ENCODE measurements at regions not wholly inside any gene's neighbourhood (a gene's known extent, or its start where the extent isn't known, plus 50 kb on each side); places are given as distances from the start of the nearest gene placed in this dataset.
"Not testable (repeated sequence)": the region's sequence is repeated elsewhere in the genome, so short reads cannot be mapped to it uniquely, and the experiment has no call there.

- no peak overlapping the region for H3K27ac Mint-ChIP-seq
- H3K4me1 Mint-ChIP-seq = no peaks in the 10 kb centered on the region
- peaks cover 14% of the 10 kb centered on the region for H3K27me3 Mint-ChIP-seq
- ATAC-seq = no peak
- H3K9me3 Mint-ChIP-seq = no peaks in the 10 kb centered on the region
- DNase-seq = no peak
- H3K4me3 Mint-ChIP-seq = no peak overlapping the region
These were observed 155.8 kb upstream of the APC start for GRCh38 chr5:112581811-112582320.

- Mint-ChIP-seq H3K4me1 (no peaks in the 10 kb centered on the region), H3K27ac (no peak overlapping the region), H3K4me3 (no peak overlapping the region), H3K27me3 (peaks cover 25% of the 10 kb centered on the region), H3K9me3 (no peaks in the 10 kb centered on the region)
- DNase-seq = no peak
- ATAC-seq = no peak
These were observed 154.5 kb upstream of the APC start for GRCh38 chr5:112583166-112583565.

GRCh38 chr5:112584781-112585180 is 152.9 kb upstream of the APC start:
- Mint-ChIP-seq H3K4me1 (no peaks in the 10 kb centered on the region), H3K27ac (no peak overlapping the region), H3K27me3 (peaks cover 25% of the 10 kb centered on the region), H3K9me3 (no peaks in the 10 kb centered on the region), H3K4me3 (no peak overlapping the region)
- no peak for DNase-seq
- ATAC-seq = no peak

- DNase-seq (no peak), ATAC-seq (no peak)
- Mint-ChIP-seq H3K4me3 (no peak overlapping the region), H3K27ac (no peak overlapping the region), H3K27me3 (peaks cover 25% of the 10 kb centered on the region), H3K4me1 (no peaks in the 10 kb centered on the region), H3K9me3 (no peaks in the 10 kb centered on the region)
These were observed 151.1 kb upstream of the APC start for GRCh38 chr5:112586596-112587062.

GRCh38 chr5:112590858-112591257 is 146.8 kb upstream of the APC start:
- H3K4me1 Mint-ChIP-seq, H3K27ac Mint-ChIP-seq: not testable (repeated sequence)

GRCh38 chr5:112594095-112594850 is 143.4 kb upstream of the APC start:
- no peak overlapping the region for H3K4me3 Mint-ChIP-seq
- peaks cover 20% of the 10 kb centered on the region for H3K27me3 Mint-ChIP-seq
- ATAC-seq (no peak), DNase-seq (no peak)
- no peaks in the 10 kb centered on the region for H3K4me1 Mint-ChIP-seq
- no peak overlapping the region for H3K27ac Mint-ChIP-seq
- no peaks in the 10 kb centered on the region for H3K9me3 Mint-ChIP-seq

More at GRCh38 chr5:112590858-112591257, 146.8 kb upstream of the APC start:
- not testable (repeated sequence) for H3K9me3 Mint-ChIP-seq, DNase-seq, H3K4me3 Mint-ChIP-seq, ATAC-seq
- peaks cover 15% of the 10 kb centered on the region for H3K27me3 Mint-ChIP-seq

GRCh38 chr5:112594941-112595340 is 142.7 kb upstream of the APC start:
- H3K27ac Mint-ChIP-seq = no peak overlapping the region
- no peaks in the 10 kb centered on the region for H3K9me3 Mint-ChIP-seq
- peaks cover 21% of the 10 kb centered on the region for H3K27me3 Mint-ChIP-seq
- no peak overlapping the region for H3K4me3 Mint-ChIP-seq
- no peaks in the 10 kb centered on the region for H3K4me1 Mint-ChIP-seq
- DNase-seq (no peak), ATAC-seq (peak; percentile 26)

- Mint-ChIP-seq H3K9me3 (no peaks in the 10 kb centered on the region), H3K27ac (no peak overlapping the region), H3K27me3 (peaks cover 29% of the 10 kb centered on the region), H3K4me3 (no peak overlapping the region), H3K4me1 (no peaks in the 10 kb centered on the region)
- DNase-seq = no peak
- ATAC-seq = no peak
These were observed 139.9 kb upstream of the APC start for GRCh38 chr5:112597831-112598230.

GRCh38 chr5:112600510-112600909 is 137.2 kb upstream of the APC start:
- not testable (repeated sequence) for H3K4me3 Mint-ChIP-seq, H3K27ac Mint-ChIP-seq, ATAC-seq, H3K4me1 Mint-ChIP-seq, DNase-seq, H3K9me3 Mint-ChIP-seq
- H3K27me3 Mint-ChIP-seq = peaks cover 44% of the 10 kb centered on the region

- Mint-ChIP-seq H3K27me3 (peaks cover 39% of the 10 kb centered on the region), H3K4me3 (no peak overlapping the region), H3K27ac (no peak overlapping the region), H3K9me3 (no peaks in the 10 kb centered on the region), H3K4me1 (no peaks in the 10 kb centered on the region)
- ATAC-seq (peak; percentile 53), DNase-seq (no peak)
These were observed 132.7 kb upstream of the APC start for GRCh38 chr5:112604732-112605630.

GRCh38 chr5:112608975-112609374 is 128.7 kb upstream of the APC start:
- H3K4me1 Mint-ChIP-seq = no peaks in the 10 kb centered on the region
- no peak overlapping the region for H3K27ac Mint-ChIP-seq
- DNase-seq = no peak
- no peaks in the 10 kb centered on the region for H3K9me3 Mint-ChIP-seq
- no peak for ATAC-seq
- peaks cover 20% of the 10 kb centered on the region for H3K27me3 Mint-ChIP-seq
- H3K4me3 Mint-ChIP-seq = no peak overlapping the region

- Mint-ChIP-seq H3K4me1 (no peaks in the 10 kb centered on the region), H3K27ac (no peak overlapping the region), H3K27me3 (peaks cover 7% of the 10 kb centered on the region), H3K9me3 (no peaks in the 10 kb centered on the region), H3K4me3 (no peak overlapping the region)
- no peak for DNase-seq
- ATAC-seq = no peak
These were observed 125.0 kb upstream of the APC start for GRCh38 chr5:112612663-112613062.

- Mint-ChIP-seq H3K27me3 (no peaks in the 10 kb centered on the region), H3K27ac (no peak overlapping the region), H3K9me3 (no peaks in the 10 kb centered on the region), H3K4me3 (no peak overlapping the region), H3K4me1 (no peaks in the 10 kb centered on the region)
- DNase-seq = no peak
- ATAC-seq = no peak
These were observed 123.4 kb upstream of the APC start for GRCh38 chr5:112614285-112614684.

GRCh38 chr5:112614986-112615385 is 122.7 kb upstream of the APC start:
- H3K4me1 Mint-ChIP-seq = no peaks in the 10 kb centered on the region
- H3K9me3 Mint-ChIP-seq = no peaks in the 10 kb centered on the region
- no peaks in the 10 kb centered on the region for H3K27me3 Mint-ChIP-seq
- no peak for ATAC-seq
- no peak overlapping the region for H3K4me3 Mint-ChIP-seq
- DNase-seq = no peak
- H3K27ac Mint-ChIP-seq = no peak overlapping the region

- H3K4me1 Mint-ChIP-seq = no peaks in the 10 kb centered on the region
- no peak for DNase-seq
- H3K9me3 Mint-ChIP-seq = no peaks in the 10 kb centered on the region
- no peaks in the 10 kb centered on the region for H3K27me3 Mint-ChIP-seq
- H3K4me3 Mint-ChIP-seq = no peak overlapping the region
- ATAC-seq = no peak
- no peak overlapping the region for H3K27ac Mint-ChIP-seq
These were observed 120.7 kb upstream of the APC start for GRCh38 chr5:112616812-112617547.
